Kidney epithelial cell (primary cell): ENCODE measurements at regions not wholly inside any gene's neighbourhood (a gene's known extent, or its start where the extent isn't known, plus 50 kb on each side); places are given as distances from the start of the nearest gene placed in this dataset.

ENCODE experiments used
- DNase-seq: peaks from one replicate; pipeline ENCODE4 v3.0.0-alpha.2; 2010; ENCODE audit warnings: low read depth
- H3K27me3 ChIP-seq: 2 replicates; pipeline ENCODE4 v1.6.0; 2011; ENCODE audit warnings: low read length; ENCODE audit not compliant: control insufficient read depth, insufficient read depth
- H3K36me3 ChIP-seq: 2 replicates; pipeline ENCODE4 v1.5.1; 2011; ENCODE audit warnings: low read length; ENCODE audit not compliant: control insufficient read depth, insufficient read depth
- H3K4me3 ChIP-seq: 2 replicates; pipeline ENCODE4 v1.5.1; 2011; ENCODE audit warnings: low read depth, mild to moderate bottlenecking, control low read depth, low read length
- CTCF ChIP-seq: IDR thresholded peaks from 2 replicates; pipeline ENCODE4 v1.5.1; 2011; ENCODE audit warnings: mild to moderate bottlenecking, moderate library complexity, low read length, control low read depth, inconsistent platforms; ENCODE audit not compliant: insufficient read depth, poor library complexity, severe bottlenecking

- Histone ChIP-seq H3K36me3 (no peaks in the 10 kb centered on the region), H3K4me3 (no peak overlapping the region), H3K27me3 (no peaks in the 10 kb centered on the region)
- TF ChIP-seq CTCF: no peak
- DNase-seq: no peak
Measured at GRCh38 chr10:30127120-30127541, 67.7 kb upstream of the JCAD start.

- Histone ChIP-seq H3K36me3 (no peaks in the 10 kb centered on the region), H3K4me3 (no peak overlapping the region), H3K27me3 (no peaks in the 10 kb centered on the region)
- DNase-seq: no peak
- no peak for TF ChIP-seq CTCF
Measured at GRCh38 chr10:30125496-30125895, 66.1 kb upstream of the JCAD start.

GRCh38 chr10:30124704-30125103 lies 65.3 kb upstream of the JCAD start:
- H3K4me3 ChIP-seq: no peak overlapping the region

GRCh38 chr10:30121401-30121800 lies 62.0 kb upstream of the JCAD start:
- TF ChIP-seq CTCF: no peak
- DNase-seq: no peak
- no peaks in the 10 kb centered on the region for H3K27me3 ChIP-seq
- no peak overlapping the region for H3K4me3 ChIP-seq
- H3K36me3 ChIP-seq: no peaks in the 10 kb centered on the region

More at GRCh38 chr10:30124704-30125103, 65.3 kb upstream of the JCAD start:
- Histone ChIP-seq H3K36me3 (no peaks in the 10 kb centered on the region), H3K27me3 (no peaks in the 10 kb centered on the region)
- no peak for TF ChIP-seq CTCF
- DNase-seq: no peak

GRCh38 chr10:30118590-30118989 lies 59.2 kb upstream of the JCAD start:
- no peak for DNase-seq
- Histone ChIP-seq H3K4me3 (no peak overlapping the region), H3K27me3 (peaks cover 7% of the 10 kb centered on the region), H3K36me3 (no peaks in the 10 kb centered on the region)
- TF ChIP-seq CTCF: no peak

- no peak overlapping the region for H3K4me3 ChIP-seq
- no peak for TF ChIP-seq CTCF
- peaks cover 7% of the 10 kb centered on the region for H3K27me3 ChIP-seq
- H3K36me3 ChIP-seq: no peaks in the 10 kb centered on the region
- no peak for DNase-seq
Measured at GRCh38 chr10:30117812-30118501, 58.6 kb upstream of the JCAD start.
